Thyroid gland (tissue), 4 donors: ENCODE measurements at regions not wholly inside any gene's neighbourhood (a gene's known extent, or its start where the extent isn't known, plus 50 kb on each side); places are given as distances from the start of the nearest gene placed in this dataset.

ENCODE experiments used
- POLR2A ChIP-seq, 2 donors: fragments of 450-650 bp; IDR thresholded peaks; one replicate each; pipeline ENCODE4 v1.6.1; 2017; ENCODE audit warnings: antibody characterized with exemption in 2 of 2, mild to moderate bottlenecking in 2 of 2, moderate library complexity in 1 of 2
- TF ChIP-seq, protein P1 (sequence below), 6 experiments: fragments of 200-600 bp in 3 of 6; fragments of 450-650 bp in 3 of 6; sonication (generic) in 3 of 6; IDR thresholded peaks; one replicate each; pipeline ENCODE4 v1.5.1; 2016 to 2019; ENCODE audit warnings: antibody characterized with exemption in 6 of 6, mild to moderate bottlenecking in 2 of 6, inconsistent platforms in 1 of 6, moderate library complexity in 1 of 6

DNA sequence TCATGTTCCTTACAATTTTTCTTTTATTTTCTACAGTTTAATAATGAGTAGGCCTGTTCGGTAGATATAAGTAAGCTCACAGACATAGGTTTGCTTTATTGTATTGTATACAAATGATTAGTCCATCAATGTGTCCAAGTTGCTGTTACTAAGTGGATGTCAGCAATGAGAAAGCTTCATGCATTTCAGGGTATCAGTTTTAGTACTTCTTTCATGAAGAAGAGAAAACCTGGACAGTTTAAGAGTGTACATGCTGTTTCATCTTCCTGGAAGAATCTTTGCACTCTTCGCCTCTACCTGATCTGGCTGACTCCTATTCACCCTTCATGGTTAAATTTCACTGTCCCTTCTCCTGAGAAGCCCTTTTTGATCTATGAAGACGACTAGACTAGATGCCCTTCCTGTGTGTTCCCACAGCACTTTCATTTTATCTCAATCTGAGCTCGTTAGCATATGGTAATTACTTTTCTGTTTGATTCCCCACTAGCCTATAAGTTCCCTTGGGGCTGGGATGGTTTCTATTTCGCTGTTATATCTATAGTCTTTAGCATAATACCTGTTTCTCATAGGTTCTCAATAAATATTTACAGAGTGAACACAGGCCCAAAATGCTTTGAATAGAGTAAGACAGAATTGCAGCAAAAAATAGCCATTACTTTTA, 70.7 kb downstream of the CETN3 start:
- TF ChIP-seq, protein P1, sequence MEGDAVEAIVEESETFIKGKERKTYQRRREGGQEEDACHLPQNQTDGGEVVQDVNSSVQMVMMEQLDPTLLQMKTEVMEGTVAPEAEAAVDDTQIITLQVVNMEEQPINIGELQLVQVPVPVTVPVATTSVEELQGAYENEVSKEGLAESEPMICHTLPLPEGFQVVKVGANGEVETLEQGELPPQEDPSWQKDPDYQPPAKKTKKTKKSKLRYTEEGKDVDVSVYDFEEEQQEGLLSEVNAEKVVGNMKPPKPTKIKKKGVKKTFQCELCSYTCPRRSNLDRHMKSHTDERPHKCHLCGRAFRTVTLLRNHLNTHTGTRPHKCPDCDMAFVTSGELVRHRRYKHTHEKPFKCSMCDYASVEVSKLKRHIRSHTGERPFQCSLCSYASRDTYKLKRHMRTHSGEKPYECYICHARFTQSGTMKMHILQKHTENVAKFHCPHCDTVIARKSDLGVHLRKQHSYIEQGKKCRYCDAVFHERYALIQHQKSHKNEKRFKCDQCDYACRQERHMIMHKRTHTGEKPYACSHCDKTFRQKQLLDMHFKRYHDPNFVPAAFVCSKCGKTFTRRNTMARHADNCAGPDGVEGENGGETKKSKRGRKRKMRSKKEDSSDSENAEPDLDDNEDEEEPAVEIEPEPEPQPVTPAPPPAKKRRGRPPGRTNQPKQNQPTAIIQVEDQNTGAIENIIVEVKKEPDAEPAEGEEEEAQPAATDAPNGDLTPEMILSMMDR (IDR thresholded peaks at IDR 0.05) = no peak
- TF ChIP-seq POLR2A (IDR thresholded peaks at IDR 0.05) = no peak
